ENCODE measurements at regions not wholly inside any gene's neighbourhood (a gene's known extent, or its start where the extent isn't known, plus 50 kb on each side); places are given as distances from the start of the nearest gene placed in this dataset.
A peak's percentile ranks its signal among the peaks of the same experiment; 100 is the strongest.

DNA sequence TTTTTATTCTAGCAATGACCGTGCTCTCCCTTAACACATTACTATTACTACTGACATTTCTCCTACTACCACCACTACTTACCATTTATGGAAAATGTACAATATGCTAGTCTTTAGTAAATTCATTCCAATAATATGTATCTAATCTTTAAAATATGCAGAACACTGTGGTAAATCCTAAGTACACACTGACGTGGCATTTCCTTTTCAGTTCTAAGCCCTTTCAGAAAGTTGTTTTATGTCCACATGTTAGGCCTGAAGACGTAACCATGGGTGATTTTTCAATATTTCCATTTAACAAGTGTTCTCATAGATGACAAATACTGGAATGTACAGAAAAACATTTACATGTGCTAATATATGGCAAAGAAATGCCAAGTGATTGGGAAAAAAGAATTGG lies 268.6 kb upstream of the SLIT2 start:
- H3K9ac ChIP-seq: peak overlapping the region; percentile 60
- no peaks in the 10 kb centered on the region for H3K9me3 ChIP-seq
- peak overlapping the region; percentile 72 to 96; a peak in 3 of 4 replicates for H3K27ac ChIP-seq (ENCODE audit: low read depth in 2 of 2, low read length in 1 of 2)
- no peaks in the 10 kb centered on the region for H3K36me3 ChIP-seq (replicated peaks in 1 of 2; ENCODE audit: control insufficient read depth in 1 of 2, insufficient read depth in 2 of 2, low read length in 1 of 2)
- DNase-seq: no peak
- POLR2A ChIA-PET: no interaction called here
- WGBS (ENCODE audit: low lambda C conversion rate): 13% methylated on average over 3 of the region's 3 CpGs
- H3K4me2 ChIP-seq: peak overlapping the region; percentile 12; the same call in 1 of the 2 replicates
- no peaks in the 10 kb centered on the region for H3K27me3 ChIP-seq (ENCODE audit: insufficient read depth)
- no peak overlapping the region for H3K4me3 ChIP-seq (ENCODE audit: low read depth in 2 of 2, low read length in 1 of 2)
- H4K20me1 ChIP-seq (ENCODE audit: insufficient read depth): no peaks in the 10 kb centered on the region
- H3F3A ChIP-seq (replicated peaks; ENCODE audit: insufficient read depth): peaks cover 36% of the 10 kb centered on the region
- CTCF ChIA-PET: interaction anchor here (1.9 kb wide), 1 partner anchor 10 kb away, joined by 4 read pairs; no protein-coding TSS in a partner anchor
- no peak overlapping the region; the same call in 1 of the 2 replicates for H2AFZ ChIP-seq (ENCODE audit: low read depth)
- peaks cover 0 to 23% of the 10 kb centered on the region in 2 experiments; a peak in 2 of 4 replicates for H3K4me1 ChIP-seq (ENCODE audit: control insufficient read depth in 1 of 2, insufficient read depth in 2 of 2, low read depth in 1 of 2, low read length in 1 of 2)
- no peaks in the 10 kb centered on the region for H3K9me2 ChIP-seq
- no peaks in the 10 kb centered on the region for H3K79me2 ChIP-seq (ENCODE audit: insufficient read depth)
- TF ChIP-seq GABPA (IDR thresholded peaks at IDR 0.05; ENCODE audit: low read depth) (no peak), CHD2 (IDR thresholded peaks at IDR 0.05; ENCODE audit: low read length, partially characterized antibody) (no peak), FOSL2 (IDR thresholded peaks at IDR 0.05; ENCODE audit: borderline replicate concordance, low read depth) (peak; percentile 68; the same call in 1 of the 2 replicates), EZH2phosphoT487 (IDR thresholded peaks at IDR 0.05; ENCODE audit: borderline replicate concordance, low read depth) (no peak), JUND (IDR thresholded peaks at IDR 0.05) (peak; percentile 76), NRF1 (IDR thresholded peaks at IDR 0.05; ENCODE audit: low read depth, low read length) (no peak), FOXM1 (IDR thresholded peaks at IDR 0.05; ENCODE audit: low read depth) (peak; percentile 75; the same call in 1 of the 2 replicates), RCOR1 (IDR thresholded peaks at IDR 0.05; ENCODE audit: low read length) (no peak), POLR2AphosphoS5 (IDR thresholded peaks at IDR 0.05; ENCODE audit: low read depth, low read length) (peak; percentile 54; the same call in 1 of the 2 replicates), MEF2A (IDR thresholded peaks at IDR 0.05; ENCODE audit: borderline replicate concordance, low read depth) (peak; percentile 34; the same call in 1 of the 2 replicates), FOXJ3 (CRISPR knock-in tag; IDR thresholded peaks at IDR 0.05) (no peak), SIN3A (IDR thresholded peaks at IDR 0.05; ENCODE audit: borderline replicate concordance, low read depth, low read length) (no peak), TAF1 (IDR thresholded peaks at IDR 0.05; ENCODE audit: borderline replicate concordance, low read depth, low read length) (no peak), EP300 (IDR thresholded peaks at IDR 0.05; ENCODE audit: borderline replicate concordance in 1 of 2, low read depth in 1 of 2, low read length in 1 of 2) (peak in 1 of 2 experiments; percentile 91; a peak in 2 of 4 replicates), TCF12 (IDR thresholded peaks at IDR 0.05) (peak; percentile 93), SMC3 (IDR thresholded peaks at IDR 0.05; ENCODE audit: low read depth, low read length) (no peak), RAD21 (IDR thresholded peaks at IDR 0.05; ENCODE audit: low read length) (no peak), ELF1 (IDR thresholded peaks at IDR 0.05) (no peak), YY1 (IDR thresholded peaks at IDR 0.05; ENCODE audit: low read depth) (no peak), TEAD4 (IDR thresholded peaks at IDR 0.05; ENCODE audit: borderline replicate concordance, insufficient read depth) (peak; percentile 87), GATA2 (CRISPR knock-in tag; IDR thresholded peaks at IDR 0.05) (no peak), NFIC (IDR thresholded peaks at IDR 0.05; ENCODE audit: borderline replicate concordance) (peak; percentile 76), RXRA (IDR thresholded peaks at IDR 0.05; ENCODE audit: borderline replicate concordance, low read depth) (peak; percentile 7; the same call in 1 of the 2 replicates)
- TF ChIP-seq, protein P1, sequence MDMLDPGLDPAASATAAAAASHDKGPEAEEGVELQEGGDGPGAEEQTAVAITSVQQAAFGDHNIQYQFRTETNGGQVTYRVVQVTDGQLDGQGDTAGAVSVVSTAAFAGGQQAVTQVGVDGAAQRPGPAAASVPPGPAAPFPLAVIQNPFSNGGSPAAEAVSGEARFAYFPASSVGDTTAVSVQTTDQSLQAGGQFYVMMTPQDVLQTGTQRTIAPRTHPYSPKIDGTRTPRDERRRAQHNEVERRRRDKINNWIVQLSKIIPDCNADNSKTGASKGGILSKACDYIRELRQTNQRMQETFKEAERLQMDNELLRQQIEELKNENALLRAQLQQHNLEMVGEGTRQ (IDR thresholded peaks at IDR 0.05; ENCODE audit: borderline replicate concordance, low read depth, low read length): no peak
- TF ChIP-seq, protein P2, sequence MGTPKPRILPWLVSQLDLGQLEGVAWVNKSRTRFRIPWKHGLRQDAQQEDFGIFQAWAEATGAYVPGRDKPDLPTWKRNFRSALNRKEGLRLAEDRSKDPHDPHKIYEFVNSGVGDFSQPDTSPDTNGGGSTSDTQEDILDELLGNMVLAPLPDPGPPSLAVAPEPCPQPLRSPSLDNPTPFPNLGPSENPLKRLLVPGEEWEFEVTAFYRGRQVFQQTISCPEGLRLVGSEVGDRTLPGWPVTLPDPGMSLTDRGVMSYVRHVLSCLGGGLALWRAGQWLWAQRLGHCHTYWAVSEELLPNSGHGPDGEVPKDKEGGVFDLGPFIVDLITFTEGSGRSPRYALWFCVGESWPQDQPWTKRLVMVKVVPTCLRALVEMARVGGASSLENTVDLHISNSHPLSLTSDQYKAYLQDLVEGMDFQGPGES (IDR thresholded peaks at IDR 0.05; ENCODE audit: low read depth, low read length): no peak
- TF ChIP-seq, protein P3, sequence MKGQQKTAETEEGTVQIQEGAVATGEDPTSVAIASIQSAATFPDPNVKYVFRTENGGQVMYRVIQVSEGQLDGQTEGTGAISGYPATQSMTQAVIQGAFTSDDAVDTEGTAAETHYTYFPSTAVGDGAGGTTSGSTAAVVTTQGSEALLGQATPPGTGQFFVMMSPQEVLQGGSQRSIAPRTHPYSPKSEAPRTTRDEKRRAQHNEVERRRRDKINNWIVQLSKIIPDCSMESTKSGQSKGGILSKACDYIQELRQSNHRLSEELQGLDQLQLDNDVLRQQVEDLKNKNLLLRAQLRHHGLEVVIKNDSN (IDR thresholded peaks at IDR 0.05; ENCODE audit: borderline replicate concordance, low read depth): no peak
- TF ChIP-seq, protein P4, sequence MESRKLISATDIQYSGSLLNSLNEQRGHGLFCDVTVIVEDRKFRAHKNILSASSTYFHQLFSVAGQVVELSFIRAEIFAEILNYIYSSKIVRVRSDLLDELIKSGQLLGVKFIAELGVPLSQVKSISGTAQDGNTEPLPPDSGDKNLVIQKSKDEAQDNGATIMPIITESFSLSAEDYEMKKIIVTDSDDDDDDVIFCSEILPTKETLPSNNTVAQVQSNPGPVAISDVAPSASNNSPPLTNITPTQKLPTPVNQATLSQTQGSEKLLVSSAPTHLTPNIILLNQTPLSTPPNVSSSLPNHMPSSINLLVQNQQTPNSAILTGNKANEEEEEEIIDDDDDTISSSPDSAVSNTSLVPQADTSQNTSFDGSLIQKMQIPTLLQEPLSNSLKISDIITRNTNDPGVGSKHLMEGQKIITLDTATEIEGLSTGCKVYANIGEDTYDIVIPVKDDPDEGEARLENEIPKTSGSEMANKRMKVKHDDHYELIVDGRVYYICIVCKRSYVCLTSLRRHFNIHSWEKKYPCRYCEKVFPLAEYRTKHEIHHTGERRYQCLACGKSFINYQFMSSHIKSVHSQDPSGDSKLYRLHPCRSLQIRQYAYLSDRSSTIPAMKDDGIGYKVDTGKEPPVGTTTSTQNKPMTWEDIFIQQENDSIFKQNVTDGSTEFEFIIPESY (IDR thresholded peaks at IDR 0.05; ENCODE audit: borderline replicate concordance, low read depth): peak; percentile 37; the same call in 1 of the 2 replicates
- TF ChIP-seq, protein P5, sequence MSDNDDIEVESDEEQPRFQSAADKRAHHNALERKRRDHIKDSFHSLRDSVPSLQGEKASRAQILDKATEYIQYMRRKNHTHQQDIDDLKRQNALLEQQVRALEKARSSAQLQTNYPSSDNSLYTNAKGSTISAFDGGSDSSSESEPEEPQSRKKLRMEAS (IDR thresholded peaks at IDR 0.05; ENCODE audit: low read depth): peak; percentile 70; the same call in 1 of the 2 replicates
- TF ChIP-seq, protein P6, sequence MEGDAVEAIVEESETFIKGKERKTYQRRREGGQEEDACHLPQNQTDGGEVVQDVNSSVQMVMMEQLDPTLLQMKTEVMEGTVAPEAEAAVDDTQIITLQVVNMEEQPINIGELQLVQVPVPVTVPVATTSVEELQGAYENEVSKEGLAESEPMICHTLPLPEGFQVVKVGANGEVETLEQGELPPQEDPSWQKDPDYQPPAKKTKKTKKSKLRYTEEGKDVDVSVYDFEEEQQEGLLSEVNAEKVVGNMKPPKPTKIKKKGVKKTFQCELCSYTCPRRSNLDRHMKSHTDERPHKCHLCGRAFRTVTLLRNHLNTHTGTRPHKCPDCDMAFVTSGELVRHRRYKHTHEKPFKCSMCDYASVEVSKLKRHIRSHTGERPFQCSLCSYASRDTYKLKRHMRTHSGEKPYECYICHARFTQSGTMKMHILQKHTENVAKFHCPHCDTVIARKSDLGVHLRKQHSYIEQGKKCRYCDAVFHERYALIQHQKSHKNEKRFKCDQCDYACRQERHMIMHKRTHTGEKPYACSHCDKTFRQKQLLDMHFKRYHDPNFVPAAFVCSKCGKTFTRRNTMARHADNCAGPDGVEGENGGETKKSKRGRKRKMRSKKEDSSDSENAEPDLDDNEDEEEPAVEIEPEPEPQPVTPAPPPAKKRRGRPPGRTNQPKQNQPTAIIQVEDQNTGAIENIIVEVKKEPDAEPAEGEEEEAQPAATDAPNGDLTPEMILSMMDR (IDR thresholded peaks at IDR 0.05): no peak

All from SK-N-SH (cell line).